Activated CD4-positive, alpha-beta T cell treated with anti-CD3 and anti-CD28 coated beads, Interleukin-2, amount 10 ng/mL, durations not matched to agents 24 days and 14 days (primary cell): ENCODE measurements at regions not wholly inside any gene's neighbourhood (a gene's known extent, or its start where the extent isn't known, plus 50 kb on each side); places are given as distances from the start of the nearest gene placed in this dataset.

Experiments used
- DNase-seq: peaks from one replicate; pipeline ENCODE4 v3.0.0; 2022
- H3K27ac Mint-ChIP-seq: one replicate; pipeline ENCODE4 v1.8.0; 2022; ENCODE audit warnings: mild to moderate bottlenecking, mixed read lengths
- H3K27me3 Mint-ChIP-seq: one replicate; pipeline ENCODE4 v1.8.0; 2022; ENCODE audit warnings: mixed read lengths
- H3K36me3 Mint-ChIP-seq: one replicate; pipeline ENCODE4 v1.8.0; 2022; ENCODE audit warnings: low read depth, mild to moderate bottlenecking, mixed read lengths
- H3K4me1 Mint-ChIP-seq: one replicate; pipeline ENCODE4 v1.8.0; 2021; ENCODE audit warnings: mixed read lengths
- H3K4me3 Mint-ChIP-seq: one replicate; pipeline ENCODE4 v1.8.0; 2022; ENCODE audit warnings: mild to moderate bottlenecking, moderate library complexity, mixed read lengths
- H3K9me3 Mint-ChIP-seq: one replicate; pipeline ENCODE4 v1.8.0; 2021; ENCODE audit warnings: mixed read lengths
- intact Hi-C: fragments of 100-400 bp; cut with micrococcal nuclease; formaldehyde crosslinking; loops from one replicate; pipeline ENCODE4 v1.15.1; 2023

- Mint-ChIP-seq H3K27me3 (peaks cover 4% of the 10 kb centered on the region), H3K4me3 (no peak overlapping the region), H3K4me1 (no peaks in the 10 kb centered on the region), H3K9me3 (no peaks in the 10 kb centered on the region), H3K36me3 (no peaks in the 10 kb centered on the region), H3K27ac (no peak overlapping the region)
- intact Hi-C loops = no loop called here
- no peak for DNase-seq
Observed at GRCh38 chr3:167913219-167913835, 177.8 kb downstream of the SERPINI1 start.

- intact Hi-C loops = no loop called here
- H3K4me3 Mint-ChIP-seq = no peak overlapping the region
- peaks cover 2% of the 10 kb centered on the region for H3K27me3 Mint-ChIP-seq
- H3K4me1 Mint-ChIP-seq = no peaks in the 10 kb centered on the region
- no peaks in the 10 kb centered on the region for H3K9me3 Mint-ChIP-seq
- no peaks in the 10 kb centered on the region for H3K36me3 Mint-ChIP-seq
- no peak for DNase-seq
- no peak overlapping the region for H3K27ac Mint-ChIP-seq
Observed at GRCh38 chr3:167909952-167910351, 174.4 kb downstream of the SERPINI1 start.

- intact Hi-C loops = no loop called here
- Mint-ChIP-seq H3K4me3 (no peak overlapping the region), H3K27me3 (peaks cover 2% of the 10 kb centered on the region), H3K9me3 (no peaks in the 10 kb centered on the region), H3K27ac (no peak overlapping the region), H3K36me3 (no peaks in the 10 kb centered on the region), H3K4me1 (no peaks in the 10 kb centered on the region)
- no peak for DNase-seq
Observed at GRCh38 chr3:167909504-167909896, 174.0 kb downstream of the SERPINI1 start.

- DNase-seq = no peak
- H3K36me3 Mint-ChIP-seq = no peaks in the 10 kb centered on the region
- H3K27me3 Mint-ChIP-seq = peaks cover 2% of the 10 kb centered on the region
- H3K9me3 Mint-ChIP-seq = no peaks in the 10 kb centered on the region
- no peak overlapping the region for H3K4me3 Mint-ChIP-seq
- no peak overlapping the region for H3K27ac Mint-ChIP-seq
- no peaks in the 10 kb centered on the region for H3K4me1 Mint-ChIP-seq
- intact Hi-C loops = no loop called here
Observed at GRCh38 chr3:167908746-167909503, 173.4 kb downstream of the SERPINI1 start.

GRCh38 chr3:167908221-167908620, 172.7 kb downstream of the SERPINI1 start:
- no peaks in the 10 kb centered on the region for H3K9me3 Mint-ChIP-seq
- H3K4me1 Mint-ChIP-seq = no peaks in the 10 kb centered on the region
- peaks cover 2% of the 10 kb centered on the region for H3K27me3 Mint-ChIP-seq
- intact Hi-C loops = no loop called here
- no peak for DNase-seq
- no peak overlapping the region for H3K27ac Mint-ChIP-seq
- no peak overlapping the region for H3K4me3 Mint-ChIP-seq
- H3K36me3 Mint-ChIP-seq = no peaks in the 10 kb centered on the region

- Mint-ChIP-seq H3K4me3 (no peak overlapping the region), H3K4me1 (no peaks in the 10 kb centered on the region), H3K27me3 (peaks cover 5% of the 10 kb centered on the region), H3K27ac (no peak overlapping the region), H3K9me3 (no peaks in the 10 kb centered on the region), H3K36me3 (no peaks in the 10 kb centered on the region)
- intact Hi-C loops = no loop called here
- no peak for DNase-seq
Observed at GRCh38 chr3:167901138-167901537, 165.6 kb downstream of the SERPINI1 start.

- Mint-ChIP-seq H3K36me3 (no peaks in the 10 kb centered on the region), H3K27me3 (peaks cover 5% of the 10 kb centered on the region), H3K27ac (no peak overlapping the region), H3K4me3 (no peak overlapping the region), H3K4me1 (no peaks in the 10 kb centered on the region), H3K9me3 (no peaks in the 10 kb centered on the region)
- intact Hi-C loops = no loop called here
- no peak for DNase-seq
Observed at GRCh38 chr3:167899093-167899492, 163.6 kb downstream of the SERPINI1 start.

GRCh38 chr3:167898091-167898490, 162.6 kb downstream of the SERPINI1 start:
- H3K4me3 Mint-ChIP-seq = no peak overlapping the region
- no peaks in the 10 kb centered on the region for H3K4me1 Mint-ChIP-seq
- H3K9me3 Mint-ChIP-seq = no peaks in the 10 kb centered on the region
- intact Hi-C loops = no loop called here
- no peak for DNase-seq
- no peaks in the 10 kb centered on the region for H3K36me3 Mint-ChIP-seq
- H3K27ac Mint-ChIP-seq = no peak overlapping the region
- H3K27me3 Mint-ChIP-seq = peaks cover 5% of the 10 kb centered on the region

GRCh38 chr3:167895684-167896083, 160.2 kb downstream of the SERPINI1 start:
- H3K4me3 Mint-ChIP-seq = no peak overlapping the region
- no peak overlapping the region for H3K27ac Mint-ChIP-seq
- DNase-seq = no peak
- intact Hi-C loops = no loop called here
- H3K9me3 Mint-ChIP-seq = no peaks in the 10 kb centered on the region
- no peaks in the 10 kb centered on the region for H3K36me3 Mint-ChIP-seq
- H3K4me1 Mint-ChIP-seq = no peaks in the 10 kb centered on the region
- H3K27me3 Mint-ChIP-seq = peaks cover 4% of the 10 kb centered on the region

- no peak for DNase-seq
- no peaks in the 10 kb centered on the region for H3K9me3 Mint-ChIP-seq
- no peak overlapping the region for H3K27ac Mint-ChIP-seq
- intact Hi-C loops = no loop called here
- H3K36me3 Mint-ChIP-seq = no peaks in the 10 kb centered on the region
- no peak overlapping the region for H3K4me3 Mint-ChIP-seq
- no peaks in the 10 kb centered on the region for H3K4me1 Mint-ChIP-seq
- peaks cover 2% of the 10 kb centered on the region for H3K27me3 Mint-ChIP-seq
Observed at GRCh38 chr3:167895178-167895577, 159.7 kb downstream of the SERPINI1 start.

GRCh38 chr3:167892205-167892604, 156.7 kb downstream of the SERPINI1 start:
- Mint-ChIP-seq H3K9me3 (no peaks in the 10 kb centered on the region), H3K4me3 (no peak overlapping the region), H3K27ac (no peak overlapping the region), H3K27me3 (peaks cover 2% of the 10 kb centered on the region), H3K36me3 (no peaks in the 10 kb centered on the region), H3K4me1 (no peaks in the 10 kb centered on the region)
- intact Hi-C loops = no loop called here
- DNase-seq = no peak

- H3K4me3 Mint-ChIP-seq = no peak overlapping the region
- no peak overlapping the region for H3K27ac Mint-ChIP-seq
- DNase-seq = no peak
- no peaks in the 10 kb centered on the region for H3K36me3 Mint-ChIP-seq
- intact Hi-C loops = no loop called here
- H3K27me3 Mint-ChIP-seq = peaks cover 7% of the 10 kb centered on the region
- H3K9me3 Mint-ChIP-seq = no peaks in the 10 kb centered on the region
- H3K4me1 Mint-ChIP-seq = no peaks in the 10 kb centered on the region
Observed at GRCh38 chr3:167887096-167887495, 151.6 kb downstream of the SERPINI1 start.

GRCh38 chr3:167886690-167887089, 151.2 kb downstream of the SERPINI1 start:
- no peak for DNase-seq
- H3K9me3 Mint-ChIP-seq = no peaks in the 10 kb centered on the region

GRCh38 chr3:167885277-167885676, 149.8 kb downstream of the SERPINI1 start:
- Mint-ChIP-seq H3K27me3 (peaks cover 9% of the 10 kb centered on the region), H3K36me3 (no peaks in the 10 kb centered on the region), H3K9me3 (no peaks in the 10 kb centered on the region), H3K4me1 (no peaks in the 10 kb centered on the region), H3K27ac (no peak overlapping the region), H3K4me3 (no peak overlapping the region)
- no peak for DNase-seq
- intact Hi-C loops = no loop called here

More at GRCh38 chr3:167886690-167887089, 151.2 kb downstream of the SERPINI1 start:
- Mint-ChIP-seq H3K27me3 (peaks cover 7% of the 10 kb centered on the region), H3K4me1 (no peaks in the 10 kb centered on the region), H3K27ac (no peak overlapping the region), H3K36me3 (no peaks in the 10 kb centered on the region), H3K4me3 (no peak overlapping the region)
- intact Hi-C loops = no loop called here
